Omental fat pad (tissue), 3 donors: ENCODE measurements at regions not wholly inside any gene's neighbourhood (a gene's known extent, or its start where the extent isn't known, plus 50 kb on each side); places are given as distances from the start of the nearest gene placed in this dataset.

ENCODE experiments used
- ATAC-seq: fragments of 150-250 bp; one replicate; pipeline ENCODE4 v1.9.1; 2016; ENCODE audit warnings: mild to moderate bottlenecking, moderate library complexity; ENCODE audit not compliant: low FRiP score
- DNase-seq: peaks from one replicate; pipeline ENCODE4 v3.0.0-alpha.2; 2019; ENCODE audit warnings: low spot score
- TF ChIP-seq, protein P1 (sequence below), 3 donors: fragments of 450-650 bp; IDR thresholded peaks; one replicate each; pipeline ENCODE4 v1.5.1; 2016 to 2017; ENCODE audit warnings: antibody characterized with exemption in 3 of 3, mild to moderate bottlenecking in 3 of 3, moderate library complexity in 2 of 3

- ATAC-seq (no peak), DNase-seq (no peak)
- TF ChIP-seq, protein P1, sequence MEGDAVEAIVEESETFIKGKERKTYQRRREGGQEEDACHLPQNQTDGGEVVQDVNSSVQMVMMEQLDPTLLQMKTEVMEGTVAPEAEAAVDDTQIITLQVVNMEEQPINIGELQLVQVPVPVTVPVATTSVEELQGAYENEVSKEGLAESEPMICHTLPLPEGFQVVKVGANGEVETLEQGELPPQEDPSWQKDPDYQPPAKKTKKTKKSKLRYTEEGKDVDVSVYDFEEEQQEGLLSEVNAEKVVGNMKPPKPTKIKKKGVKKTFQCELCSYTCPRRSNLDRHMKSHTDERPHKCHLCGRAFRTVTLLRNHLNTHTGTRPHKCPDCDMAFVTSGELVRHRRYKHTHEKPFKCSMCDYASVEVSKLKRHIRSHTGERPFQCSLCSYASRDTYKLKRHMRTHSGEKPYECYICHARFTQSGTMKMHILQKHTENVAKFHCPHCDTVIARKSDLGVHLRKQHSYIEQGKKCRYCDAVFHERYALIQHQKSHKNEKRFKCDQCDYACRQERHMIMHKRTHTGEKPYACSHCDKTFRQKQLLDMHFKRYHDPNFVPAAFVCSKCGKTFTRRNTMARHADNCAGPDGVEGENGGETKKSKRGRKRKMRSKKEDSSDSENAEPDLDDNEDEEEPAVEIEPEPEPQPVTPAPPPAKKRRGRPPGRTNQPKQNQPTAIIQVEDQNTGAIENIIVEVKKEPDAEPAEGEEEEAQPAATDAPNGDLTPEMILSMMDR (IDR thresholded peaks at IDR 0.05), result no peak
These were observed 469.3 kb upstream of the MEX3C start for GRCh38 chr18:51666763-51667191.

DNA sequence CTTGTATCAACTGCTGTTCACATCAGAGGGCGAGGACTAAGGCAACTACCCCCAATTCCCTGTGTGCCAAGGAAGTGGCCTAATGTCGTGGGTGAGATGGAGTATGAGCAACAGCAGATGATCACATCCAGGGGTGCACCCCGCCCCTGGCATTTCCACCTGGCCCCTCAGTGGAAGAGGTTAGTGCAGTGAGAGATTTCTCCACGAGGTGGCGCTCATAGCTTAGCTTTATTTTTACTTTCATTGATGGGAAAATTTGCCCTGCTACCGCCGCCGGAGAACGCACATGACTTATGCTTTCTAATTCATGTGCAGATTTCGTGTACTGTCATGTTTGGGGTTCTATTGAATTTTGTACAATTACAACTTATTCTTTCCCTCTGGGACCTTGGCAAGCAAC, 470.6 kb upstream of the MEX3C start:
- TF ChIP-seq, protein P1 (IDR thresholded peaks at IDR 0.05), result peak in 1 of 3 donors; percentile 43
- ATAC-seq, result no peak
- DNase-seq, result peak; percentile 77

GRCh38 chr18:51668607-51669006, 471.1 kb upstream of the MEX3C start:
- ATAC-seq, result no peak
- no peak for DNase-seq
- TF ChIP-seq, protein P1 (IDR thresholded peaks at IDR 0.05), result no peak

GRCh38 chr18:51686590-51686989, 489.1 kb upstream of the MEX3C start:
- no peak for ATAC-seq
- no peak for DNase-seq
- TF ChIP-seq, protein P1 (IDR thresholded peaks at IDR 0.05), result no peak

GRCh38 chr18:51687845-51688585, 490.5 kb upstream of the MEX3C start:
- TF ChIP-seq, protein P1 (IDR thresholded peaks at IDR 0.05), result no peak
- ATAC-seq (no peak), DNase-seq (no peak)

- ATAC-seq (no peak), DNase-seq (no peak)
- TF ChIP-seq, protein P1 (IDR thresholded peaks at IDR 0.05), result no peak
These were observed 495.1 kb upstream of the MEX3C start for GRCh38 chr18:51692612-51693011.

GRCh38 chr18:51711298-51711889, 513.9 kb upstream of the MEX3C start:
- ATAC-seq, result no peak
- TF ChIP-seq, protein P1 (IDR thresholded peaks at IDR 0.05), result no peak
- no peak for DNase-seq
